Ovary (tissue), 7 donors: ENCODE measurements at regions not wholly inside any gene's neighbourhood (a gene's known extent, or its start where the extent isn't known, plus 50 kb on each side); places are given as distances from the start of the nearest gene placed in this dataset.

Experiments used
- DNase-seq, 5 donors: peaks; one replicate each; pipeline ENCODE4 v3.0.0-alpha.2; 2019 to 2020
- H3K27ac ChIP-seq, 2 donors: fragments of 200-600 bp; one replicate each; pipeline versions ENCODE4 v1.5.1 to v1.8.0; 2019 to 2022
- H3K27me3 ChIP-seq: fragments of 200-600 bp; one replicate; pipeline ENCODE4 v1.8.0; 2022
- H3K36me3 ChIP-seq: fragments of 200-600 bp; sonication (generic); one replicate; pipeline ENCODE4 v1.5.1; 2019
- H3K4me1 ChIP-seq: one replicate; pipeline ENCODE4 v1.8.1; 2013; ENCODE audit warnings: mild to moderate bottlenecking, moderate library complexity; ENCODE audit not compliant: insufficient read depth
- H3K4me3 ChIP-seq: fragments of 200-600 bp; sonication (generic); one replicate; pipeline ENCODE4 v1.5.1; 2017
- H3K9me3 ChIP-seq, 2 donors: fragments of 200-600 bp in 1 of 2; sonication (generic) in 1 of 2; one replicate each; pipeline versions ENCODE4 v1.5.1 to v1.8.1; 2013 to 2019; ENCODE audit warnings: mild to moderate bottlenecking in 1 of 2, moderate library complexity in 1 of 2
- CTCF ChIP-seq, 3 donors: fragments of 450-650 bp in 2 of 3; fragments of 200-600 bp in 1 of 3; IDR thresholded peaks; one replicate each; pipeline versions ENCODE4 v1.5.1 to v1.8.0; 2016 to 2022; ENCODE audit warnings: antibody characterized with exemption in 3 of 3, mild to moderate bottlenecking in 1 of 3
- EP300 ChIP-seq: sonication (generic); formaldehyde crosslinking; IDR thresholded peaks from one replicate; pipeline ENCODE4 v1.6.1; 2017; ENCODE audit warnings: antibody characterized with exemption
- POLR2A ChIP-seq: fragments of 450-650 bp; IDR thresholded peaks from one replicate; pipeline ENCODE4 v1.6.1; 2017; ENCODE audit warnings: antibody characterized with exemption, mild to moderate bottlenecking, moderate library complexity
- WGBS, 3 donors: extraction: QIAGEN DNeasy Blood & Tissue Kit in 1 of 3; methylation state at CpG; one replicate each; pipeline versions ENCODE4 v1.1.5 to v1.1.7; 2013 to 2017; 5-methylcytosine and 5-hydroxymethylcytosine counted together
- intact Hi-C, 4 donors: fragments of 100-400 bp; cut with DNase I; formaldehyde crosslinking; loops; one replicate each; pipeline versions ENCODE4 v1.11.0 to v1.15.1; 2022 to 2023
- donor health status: DM: no; HTN: no; CAD: no; lungs with moderate emphysema.
- donor health status: DM: no; HTN: no; CAD: no.
- donor health status: Bipolar disorder and iron deficiency.
- donor health status: DM: no; HTN: no; CAD: no.
- donor health status: DM: yes; HTN: yes; CAD: no.

GRCh38 chr4:23120374-23120773, 427.6 kb downstream of the GBA3 start:
- no peaks in the 10 kb centered on the region for H3K9me3 ChIP-seq
- peaks cover 2% of the 10 kb centered on the region for H3K4me1 ChIP-seq
- no peak overlapping the region for H3K4me3 ChIP-seq
- intact Hi-C loops = no loop called here
- no peaks in the 10 kb centered on the region for H3K36me3 ChIP-seq
- no peak overlapping the region for H3K27ac ChIP-seq
- H3K27me3 ChIP-seq = no peaks in the 10 kb centered on the region
- TF ChIP-seq EP300 (no peak), CTCF (IDR thresholded peaks at IDR 0.05) (no peak), POLR2A (no peak)
- 55 to 76% (median 73%) methylated on average over 3 of the region's 3 CpGs for WGBS, 3 donors
- DNase-seq = no peak

GRCh38 chr4:23117826-23118225, 425.1 kb downstream of the GBA3 start:
- Histone ChIP-seq H3K9me3 (no peaks in the 10 kb centered on the region), H3K27ac (no peak overlapping the region), H3K36me3 (no peaks in the 10 kb centered on the region), H3K4me3 (no peak overlapping the region), H3K4me1 (peaks cover 2% of the 10 kb centered on the region), H3K27me3 (no peaks in the 10 kb centered on the region)
- intact Hi-C loops = no loop called here
- TF ChIP-seq CTCF (IDR thresholded peaks at IDR 0.05) = no peak
- TF ChIP-seq EP300 = no peak
- no peak for TF ChIP-seq POLR2A
- 60 to 73% (median 64%) methylated on average over 1 of the region's 1 CpG for WGBS, 3 donors
- DNase-seq = no peak

- Histone ChIP-seq H3K36me3 (no peaks in the 10 kb centered on the region), H3K4me3 (no peak overlapping the region), H3K9me3 (no peaks in the 10 kb centered on the region), H3K27me3 (no peaks in the 10 kb centered on the region), H3K4me1 (peaks cover 2% of the 10 kb centered on the region), H3K27ac (no peak overlapping the region)
- intact Hi-C loops = no loop called here
- no peak for DNase-seq
- TF ChIP-seq EP300 = no peak
- TF ChIP-seq CTCF (IDR thresholded peaks at IDR 0.05) = no peak
- no peak for TF ChIP-seq POLR2A
- 57 to 76% (median 62%) methylated on average over 1 of the region's 1 CpG for WGBS, 3 donors
Measured at GRCh38 chr4:23114538-23114937, 421.8 kb downstream of the GBA3 start.

GRCh38 chr4:23113104-23113503, 420.4 kb downstream of the GBA3 start:
- TF ChIP-seq POLR2A (no peak), CTCF (IDR thresholded peaks at IDR 0.05) (no peak), EP300 (no peak)
- WGBS, 3 donors = 6 to 21% (median 9%) methylated on average over 2 of the region's 2 CpGs
- Histone ChIP-seq H3K27me3 (no peaks in the 10 kb centered on the region), H3K36me3 (no peaks in the 10 kb centered on the region), H3K4me1 (peaks cover 2% of the 10 kb centered on the region), H3K9me3 (no peaks in the 10 kb centered on the region), H3K27ac (no peak overlapping the region), H3K4me3 (no peak overlapping the region)
- DNase-seq = no peak
- intact Hi-C loops = no loop called here

GRCh38 chr4:23106516-23106915, 413.8 kb downstream of the GBA3 start:
- intact Hi-C loops = no loop called here
- no peaks in the 10 kb centered on the region for H3K9me3 ChIP-seq
- no peak overlapping the region for H3K4me3 ChIP-seq
- TF ChIP-seq EP300 (no peak), CTCF (IDR thresholded peaks at IDR 0.05) (no peak), POLR2A (no peak)
- no peaks in the 10 kb centered on the region for H3K36me3 ChIP-seq
- no peaks in the 10 kb centered on the region for H3K27me3 ChIP-seq
- no peaks in the 10 kb centered on the region for H3K4me1 ChIP-seq
- 7 to 24% (median 12%) methylated on average over 1 of the region's 1 CpG for WGBS, 3 donors
- H3K27ac ChIP-seq = no peak overlapping the region
- DNase-seq = no peak
